ENCODE measurements at regions not wholly inside any gene's neighbourhood (a gene's known extent, or its start where the extent isn't known, plus 50 kb on each side); places are given as distances from the start of the nearest gene placed in this dataset.

DNA sequence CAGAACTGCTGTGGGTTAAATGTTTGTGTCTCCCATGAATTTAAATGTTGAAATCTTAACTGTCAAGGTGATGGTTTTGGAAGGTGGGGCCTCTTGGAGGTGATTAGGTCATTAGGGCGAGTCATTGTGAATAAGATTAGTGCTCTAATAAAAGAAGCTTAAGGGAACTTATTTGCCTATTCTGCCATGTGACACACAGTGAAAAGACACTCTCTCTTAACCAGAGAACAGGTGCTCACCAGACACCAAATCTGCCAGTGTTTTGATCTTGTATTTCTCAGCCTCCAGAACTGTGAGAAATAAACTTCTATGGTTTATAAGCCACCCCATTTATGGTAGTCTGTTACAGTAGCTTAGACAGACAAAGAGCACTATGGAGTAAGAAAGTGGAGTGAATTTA lies 117.9 kb upstream of the SV2C start:
- TF ChIP-seq CTCF (IDR thresholded peaks at IDR 0.05): no peak
- Mint-ChIP-seq H3K27ac (no peak overlapping the region), H3K4me1 (peaks cover 23% of the 10 kb centered on the region), H3K36me3 (ENCODE audit: low read depth) (no peaks in the 10 kb centered on the region), H3K9me3 (peaks cover 10% of the 10 kb centered on the region), H3K27me3 (no peaks in the 10 kb centered on the region), H3K4me3 (no peak overlapping the region)
- ChIA-PET CTCF (no interaction called here), POLR2A (no interaction called here)
- no peak for DNase-seq
- ATAC-seq (ENCODE audit: low read depth): no peak
- intact Hi-C loops (cut with micrococcal nuclease): no loop called here

DNA sequence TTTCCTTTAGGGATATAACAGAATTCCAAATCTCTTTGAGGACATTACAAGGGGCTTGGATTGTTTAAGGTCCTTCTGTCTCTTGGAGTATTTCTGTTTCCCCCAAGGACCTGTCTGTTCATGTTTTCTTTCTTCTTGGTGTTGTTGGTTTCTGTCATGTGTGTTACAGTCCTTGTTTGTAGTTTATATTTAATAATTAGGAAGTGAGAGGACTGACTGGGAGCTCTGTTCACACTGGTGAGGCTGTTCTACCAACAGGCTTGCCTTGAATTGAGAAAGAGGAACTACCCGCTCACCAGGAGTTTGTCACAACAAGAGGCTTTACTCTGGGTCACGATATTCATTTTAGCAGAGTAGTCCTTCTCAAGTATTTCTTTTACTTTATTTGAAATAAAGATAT lies 119.2 kb upstream of the SV2C start:
- intact Hi-C loops (cut with micrococcal nuclease): no loop called here
- Mint-ChIP-seq H3K27me3 (no peaks in the 10 kb centered on the region), H3K36me3 (ENCODE audit: low read depth) (no peaks in the 10 kb centered on the region), H3K4me1 (peaks cover 23% of the 10 kb centered on the region), H3K9me3 (peaks cover 7% of the 10 kb centered on the region), H3K4me3 (no peak overlapping the region), H3K27ac (peak overlapping the region; percentile 51)
- ChIA-PET POLR2A (no interaction called here), CTCF (no interaction called here)
- peak; percentile 66 for ATAC-seq (ENCODE audit: low read depth)
- DNase-seq: no peak
- TF ChIP-seq CTCF (IDR thresholded peaks at IDR 0.05): no peak

DNA sequence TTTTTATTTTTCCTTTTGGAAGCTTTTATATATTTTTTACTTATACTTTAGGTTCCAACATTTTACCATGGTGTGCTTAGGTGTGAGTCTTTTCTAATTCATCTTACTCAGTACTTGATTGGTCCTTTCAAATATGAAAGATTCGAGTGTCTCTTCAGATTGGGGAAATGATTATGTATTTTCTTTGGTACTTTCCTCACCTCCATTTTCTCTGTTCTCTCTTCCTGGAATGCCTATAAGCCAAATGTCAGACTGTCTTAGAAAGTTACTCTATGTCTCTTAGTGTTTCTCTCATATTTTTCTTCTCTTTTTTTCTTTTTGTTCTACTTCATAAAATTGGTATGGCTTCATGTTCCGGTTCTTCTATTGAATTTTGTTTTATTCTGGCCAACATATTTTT lies 119.6 kb upstream of the SV2C start:
- no peak for DNase-seq
- Mint-ChIP-seq H3K4me3 (no peak overlapping the region), H3K27me3 (no peaks in the 10 kb centered on the region), H3K4me1 (peaks cover 23% of the 10 kb centered on the region), H3K27ac (peak overlapping the region; percentile 51), H3K9me3 (peaks cover 5% of the 10 kb centered on the region), H3K36me3 (ENCODE audit: low read depth) (no peaks in the 10 kb centered on the region)
- ChIA-PET POLR2A (no interaction called here), CTCF (no interaction called here)
- no peak for ATAC-seq (ENCODE audit: low read depth)
- TF ChIP-seq CTCF (IDR thresholded peaks at IDR 0.05): no peak
- intact Hi-C loops (cut with micrococcal nuclease): no loop called here

- ChIA-PET CTCF (no interaction called here), POLR2A (no interaction called here)
- Mint-ChIP-seq H3K4me1 (peaks cover 20% of the 10 kb centered on the region), H3K4me3 (no peak overlapping the region), H3K9me3 (peaks cover 9% of the 10 kb centered on the region), H3K27me3 (no peaks in the 10 kb centered on the region), H3K27ac (no peak overlapping the region), H3K36me3 (ENCODE audit: low read depth) (no peaks in the 10 kb centered on the region)
- intact Hi-C loops (cut with micrococcal nuclease): no loop called here
- no peak for DNase-seq
- ATAC-seq (ENCODE audit: low read depth): no peak
- no peak for TF ChIP-seq CTCF (IDR thresholded peaks at IDR 0.05)
These were observed 121.4 kb upstream of the SV2C start for GRCh38 chr5:75961818-75962217.

DNA sequence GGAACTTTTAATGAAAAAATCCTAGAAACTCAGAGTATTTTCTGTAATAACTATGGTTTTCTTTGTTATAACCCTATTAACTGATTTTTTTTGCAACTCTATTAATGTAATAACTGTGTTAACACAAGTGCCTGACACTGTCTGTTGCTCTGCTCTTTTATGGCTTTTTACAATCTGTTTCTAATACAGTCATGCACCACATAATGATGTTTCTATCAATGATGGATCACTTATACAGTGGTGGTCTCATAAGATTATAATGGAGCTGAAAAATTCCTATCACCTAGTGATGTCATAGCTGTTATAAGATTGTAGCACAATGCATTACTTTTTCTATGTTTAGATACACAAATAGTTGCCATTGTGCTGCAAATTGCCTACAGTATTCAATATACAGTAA lies 123.1 kb upstream of the SV2C start:
- H3K27me3 Mint-ChIP-seq: no peaks in the 10 kb centered on the region
- no peak for TF ChIP-seq CTCF (IDR thresholded peaks at IDR 0.05)
- ChIA-PET CTCF (no interaction called here), POLR2A (no interaction called here)
- H3K27ac Mint-ChIP-seq: no peak overlapping the region
- intact Hi-C loops (cut with micrococcal nuclease): no loop called here
- H3K36me3 Mint-ChIP-seq (ENCODE audit: low read depth): no peaks in the 10 kb centered on the region
- peaks cover 9% of the 10 kb centered on the region for H3K9me3 Mint-ChIP-seq
- DNase-seq (no peak), ATAC-seq (ENCODE audit: low read depth) (no peak)
- H3K4me3 Mint-ChIP-seq: no peak overlapping the region
- H3K4me1 Mint-ChIP-seq: peaks cover 14% of the 10 kb centered on the region

All from activated B cell treated with CpG ODN at 0.5 μM for 24 hours (primary cell).